HEK293T (cell line): ENCODE measurements at regions not wholly inside any gene's neighbourhood (a gene's known extent, or its start where the extent isn't known, plus 50 kb on each side); places are given as distances from the start of the nearest gene placed in this dataset.

Experiments
- BHLHE40 ChIP-seq: fragments of 450-650 bp; IDR thresholded peaks from 2 replicates; pipeline ENCODE4 v1.6.1; 2016; ENCODE audit warnings: mild to moderate bottlenecking, moderate library complexity, borderline replicate concordance
- FOXA1 ChIP-seq: fragments of 450-650 bp; IDR thresholded peaks from 2 replicates; pipeline ENCODE4 v1.6.1; 2016; ENCODE audit warnings: mild to moderate bottlenecking
- L3MBTL2 ChIP-seq: fragments of 450-650 bp; conservative IDR thresholded peaks from 2 replicates; pipeline ENCODE4 v1.6.1; 2016; ENCODE audit warnings: mild to moderate bottlenecking
- SP1 ChIP-seq: fragments of 450-650 bp; IDR thresholded peaks from 2 replicates; pipeline ENCODE4 v1.6.1; 2017

DNA sequence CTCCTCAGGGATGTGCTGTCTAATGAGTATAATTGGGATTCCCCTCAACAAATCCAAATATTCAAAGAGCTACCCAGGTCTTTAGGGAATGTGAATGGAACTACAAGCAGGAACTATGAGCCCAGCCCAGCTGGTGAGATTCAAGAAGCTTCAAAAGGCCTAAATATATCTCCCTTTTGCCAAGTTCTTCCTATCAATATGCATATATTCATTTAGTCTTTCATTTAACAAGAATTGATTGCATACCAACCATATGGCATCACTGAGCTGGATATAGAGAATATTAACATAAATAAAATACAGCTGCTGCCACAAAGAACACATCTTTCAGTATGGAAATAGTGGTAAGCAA lies 58.9 kb upstream of the PRSS23 start:
- TF ChIP-seq SP1 (no peak), FOXA1 (no peak), BHLHE40 (no peak), L3MBTL2 (no peak)
